ENCODE measurements at regions not wholly inside any gene's neighbourhood (a gene's known extent, or its start where the extent isn't known, plus 50 kb on each side); places are given as distances from the start of the nearest gene placed in this dataset.
"Not testable (repeated sequence)": the region's sequence is repeated elsewhere in the genome, so short reads cannot be mapped to it uniquely, and the experiment has no call there.

GRCh38 chr5:23410775-23411174 is 96.6 kb upstream of the PRDM9 start:
- not testable (repeated sequence) for TF ChIP-seq CTCF (conservative IDR thresholded peaks at IDR 0.05; ENCODE audit: low read depth, low read length); EZH2 (IDR thresholded peaks at IDR 0.05; ENCODE audit: borderline replicate concordance, low read depth, low read length, poor library complexity, severe bottlenecking)
